CD14-positive monocyte (primary cell): ENCODE measurements at regions not wholly inside any gene's neighbourhood (a gene's known extent, or its start where the extent isn't known, plus 50 kb on each side); places are given as distances from the start of the nearest gene placed in this dataset.

ENCODE experiments used
- DNase-seq, 3 donors: peaks; one replicate each; pipeline ENCODE4 v3.0.0-alpha.2; 2011 to 2022
- H2AFZ ChIP-seq: 2 replicates; pipeline ENCODE4 v1.6.0; 2012; ENCODE audit warnings: mild to moderate bottlenecking, low read depth, low read length, inconsistent platforms; ENCODE audit not compliant: insufficient read depth, poor library complexity, severe bottlenecking
- H3K27ac ChIP-seq, 2 donors: 1 replicate in 1 of 2; 2 replicates in 1 of 2; pipeline ENCODE4 v1.5.1; 2012 to 2013; ENCODE audit warnings: low read length in 2 of 2, control low read depth in 1 of 2, inconsistent platforms in 1 of 2, low read depth in 1 of 2, mild to moderate bottlenecking in 1 of 2
- H3K27me3 ChIP-seq, 2 donors: one replicate each; pipeline versions ENCODE4 v1.6.0 to v1.6.1; 2011 to 2013; ENCODE audit warnings: low read length in 2 of 2; ENCODE audit not compliant: control insufficient read depth in 2 of 2, insufficient read depth in 2 of 2
- H3K36me3 ChIP-seq, 2 donors: replicated peaks in 1 of 2; 1 replicate in 1 of 2; 2 replicates in 1 of 2; pipeline versions ENCODE4 v1.5.1 to v1.6.1; 2012 to 2013; ENCODE audit warnings: low read length in 2 of 2, control low read depth in 1 of 2, inconsistent platforms in 1 of 2, mild to moderate bottlenecking in 1 of 2; ENCODE audit not compliant: insufficient read depth in 2 of 2, control insufficient read depth in 1 of 2
- H3K4me1 ChIP-seq, 2 donors: 1 replicate in 1 of 2; 2 replicates in 1 of 2; pipeline versions ENCODE4 v1.5.1 to v1.6.1; 2012 to 2013; ENCODE audit warnings: low read length in 2 of 2, control low read depth in 1 of 2, inconsistent platforms in 1 of 2, mild to moderate bottlenecking in 1 of 2, moderate library complexity in 1 of 2; ENCODE audit not compliant: insufficient read depth in 2 of 2, control insufficient read depth in 1 of 2
- H3K4me2 ChIP-seq: replicated peaks from 2 replicates; pipeline ENCODE3; 2012; ENCODE audit warnings: low read length, moderate library complexity, mild to moderate bottlenecking; ENCODE audit not compliant: poor library complexity, severe bottlenecking; ENCODE audit errors: extremely low read depth
- H3K4me3 ChIP-seq, 3 experiments: fragments of 200-600 bp in 1 of 3; sonication (generic) in 1 of 3; replicated peaks in 1 of 3; 1 replicate in 2 of 3; 2 replicates in 1 of 3; pipeline ENCODE4 v1.5.1; 2011 to 2013; ENCODE audit warnings: low read length in 3 of 3, mild to moderate bottlenecking in 3 of 3, control low read depth in 2 of 3, low read depth in 2 of 3, inconsistent platforms in 1 of 3, moderate library complexity in 1 of 3
- H3K79me2 ChIP-seq: 2 replicates; pipeline ENCODE4 v1.6.0; 2012; ENCODE audit warnings: mild to moderate bottlenecking, control low read depth, inconsistent platforms, low read length, moderate library complexity; ENCODE audit not compliant: insufficient read depth
- H3K9ac ChIP-seq: 2 replicates; pipeline ENCODE4 v1.6.0; 2017; ENCODE audit warnings: low read length, mild to moderate bottlenecking; ENCODE audit not compliant: insufficient read depth, poor library complexity, severe bottlenecking
- H3K9me3 ChIP-seq, 2 donors: replicated peaks in 1 of 2; 1 replicate in 1 of 2; 2 replicates in 1 of 2; pipeline versions ENCODE4 v1.5.1 to v1.6.1; 2012 to 2013; ENCODE audit warnings: low read length in 2 of 2, control low read depth in 1 of 2; ENCODE audit not compliant: control insufficient read depth in 1 of 2, insufficient read depth in 1 of 2
- H4K20me1 ChIP-seq: 2 replicates; pipeline ENCODE4 v1.6.0; 2012; ENCODE audit warnings: mild to moderate bottlenecking, low read length, control low read depth, moderate library complexity; ENCODE audit not compliant: insufficient read depth
- H3K27ac Mint-ChIP-seq, 7 donors: one replicate each; pipeline ENCODE4 v1.8.0; 2020; ENCODE audit warnings: mild to moderate bottlenecking in 7 of 7, mixed read lengths in 7 of 7, moderate library complexity in 6 of 7, inconsistent platforms in 2 of 7
- H3K27me3 Mint-ChIP-seq, 3 donors: one replicate each; pipeline ENCODE4 v1.8.0; 2021 to 2022; ENCODE audit warnings: low read depth in 3 of 3, mild to moderate bottlenecking in 3 of 3, mixed read lengths in 3 of 3, moderate library complexity in 3 of 3, inconsistent platforms in 1 of 3
- H3K36me3 Mint-ChIP-seq, 2 donors: one replicate each; pipeline ENCODE4 v1.8.0; 2020; ENCODE audit warnings: mixed read lengths in 2 of 2, inconsistent platforms in 1 of 2, mild to moderate bottlenecking in 1 of 2
- H3K4me1 Mint-ChIP-seq: one replicate; pipeline ENCODE4 v1.8.0; 2020; ENCODE audit warnings: mild to moderate bottlenecking, mixed read lengths
- H3K4me3 Mint-ChIP-seq, 2 donors: one replicate each; pipeline ENCODE4 v1.8.0; 2020; ENCODE audit warnings: mild to moderate bottlenecking in 2 of 2, mixed read lengths in 2 of 2, moderate library complexity in 1 of 2
- H3K9me3 Mint-ChIP-seq, 7 donors: one replicate each; pipeline ENCODE4 v1.8.0; 2020 to 2022; ENCODE audit warnings: mixed read lengths in 7 of 7, mild to moderate bottlenecking in 6 of 7, moderate library complexity in 6 of 7, inconsistent platforms in 2 of 7
- CTCF ChIP-seq: fragments of 200-600 bp; IDR thresholded peaks from one replicate; pipeline ENCODE4 v1.8.0; 2022; ENCODE audit warnings: antibody characterized with exemption, mild to moderate bottlenecking
- WGBS: methylation state at CpG from one replicate; pipeline ENCODE4 v1.1.5; 2013; ENCODE audit warnings: missing lambda C conversion rate; ENCODE audit not compliant: insufficient coverage; 5-methylcytosine and 5-hydroxymethylcytosine counted together
- intact Hi-C, 2 donors: fragments of 100-400 bp; cut with micrococcal nuclease; formaldehyde crosslinking; loops; one replicate each; pipeline versions ENCODE4 v1.15.0 to v1.15.1; 2023

DNA sequence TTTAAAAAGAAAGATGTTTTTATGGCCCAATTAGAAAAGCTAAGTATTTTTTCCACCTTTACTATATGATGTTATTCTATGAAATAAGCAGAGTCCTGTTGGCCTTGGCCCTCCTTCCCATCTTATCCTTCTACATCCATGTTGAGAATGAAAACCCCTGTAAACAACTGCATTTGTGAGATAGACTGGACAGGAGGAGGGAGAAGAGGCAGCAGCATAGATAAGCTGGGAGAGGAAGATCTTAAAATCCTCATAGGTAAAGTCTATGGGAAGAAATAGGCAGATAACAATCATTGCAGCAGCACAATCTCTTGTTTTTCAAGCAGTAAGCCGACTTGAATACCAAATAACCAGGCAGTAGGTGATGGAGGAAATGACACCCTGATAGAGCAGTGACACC is 207.6 kb upstream of the PARD3B start:
- TF ChIP-seq CTCF = no peak
- Mint-ChIP-seq H3K36me3 (no peaks in the 10 kb centered on the region), H3K4me3 (no peak overlapping the region), H3K9me3 (peaks cover 0 to 4% (median 0%) of the 10 kb centered on the region in 7 donors), H3K4me1 (no peaks in the 10 kb centered on the region), H3K27ac (no peak overlapping the region), H3K27me3 (peaks cover 0 to 2% (median 1%) of the 10 kb centered on the region in 3 donors)
- DNase-seq = no peak
- Histone ChIP-seq H3K27me3 (no peaks in the 10 kb centered on the region), H3K27ac (no peak overlapping the region), H3K36me3 (no peaks in the 10 kb centered on the region), H3K79me2 (no peaks in the 10 kb centered on the region), H3K4me2 (no peak overlapping the region), H3K4me1 (no peaks in the 10 kb centered on the region), H3K4me3 (no peak overlapping the region), H2AFZ (no peak overlapping the region), H4K20me1 (no peaks in the 10 kb centered on the region), H3K9me3 (no peaks in the 10 kb centered on the region), H3K9ac (no peak overlapping the region)
- intact Hi-C loops = no loop called here
- no CpG with 5 or more reads among the region's 1 CpG for WGBS

GRCh38 chr2:204339212-204339715 is 206.0 kb upstream of the PARD3B start:
- H3K4me1 ChIP-seq = no peaks in the 10 kb centered on the region
- H3K27ac Mint-ChIP-seq = no peak overlapping the region
- no peak overlapping the region for H3K4me2 ChIP-seq
- no CpG with 5 or more reads among the region's 3 CpGs for WGBS
- H3K4me1 Mint-ChIP-seq = no peaks in the 10 kb centered on the region
- DNase-seq = no peak
- H3K79me2 ChIP-seq = no peaks in the 10 kb centered on the region
- intact Hi-C loops = no loop called here
- no peaks in the 10 kb centered on the region for H3K27me3 ChIP-seq
- no peaks in the 10 kb centered on the region for H3K36me3 Mint-ChIP-seq
- H3K9me3 Mint-ChIP-seq = peaks cover 0 to 6% (median 0%) of the 10 kb centered on the region in 7 donors
- no peak overlapping the region for H2AFZ ChIP-seq
- no peak overlapping the region for H3K9ac ChIP-seq
- H4K20me1 ChIP-seq = no peaks in the 10 kb centered on the region
- no peaks in the 10 kb centered on the region for H3K9me3 ChIP-seq
- peaks cover 0 to 3% (median 0%) of the 10 kb centered on the region in 3 donors for H3K27me3 Mint-ChIP-seq
- no peaks in the 10 kb centered on the region for H3K36me3 ChIP-seq
- H3K4me3 ChIP-seq = no peak overlapping the region
- no peak overlapping the region for H3K4me3 Mint-ChIP-seq
- TF ChIP-seq CTCF = no peak
- H3K27ac ChIP-seq = no peak overlapping the region
